Motor neuron (in vitro differentiated cells): ENCODE measurements at regions not wholly inside any gene's neighbourhood (a gene's known extent, or its start where the extent isn't known, plus 50 kb on each side); places are given as distances from the start of the nearest gene placed in this dataset.
A peak's percentile ranks its signal among the peaks of the same experiment; 100 is the strongest.

ENCODE experiments used
- ATAC-seq, 8 experiments: fragments of 200-7000 bp; cut with Tn5 transposase; replicated peaks in 6 of 8; 2 replicates each; pipeline ENCODE4 v1.8.0; 2021; ENCODE audit warnings: mild to moderate bottlenecking in 8 of 8, moderate library complexity in 8 of 8
- H3K27ac ChIP-seq, 2 donors: fragments of 250-450 bp; sonication (Bioruptor Pico); 2 replicates each; pipeline ENCODE4 v1.9.0; 2021; ENCODE audit warnings: antibody characterized with exemption in 2 of 2, mild to moderate bottlenecking in 2 of 2, moderate library complexity in 1 of 2
- H3K4me1 ChIP-seq, 2 donors: fragments of 250-450 bp; sonication (Bioruptor Pico); replicated peaks in 1 of 2; 2 replicates each; pipeline ENCODE4 v1.6.1; 2021; ENCODE audit warnings: antibody characterized with exemption in 2 of 2, mild to moderate bottlenecking in 2 of 2, moderate library complexity in 1 of 2
- H3K4me3 ChIP-seq, 5 donors: fragments of 250-450 bp; sonication (Bioruptor Pico); 2 replicates each; pipeline ENCODE4 v1.9.0; 2021; ENCODE audit warnings: antibody characterized with exemption in 5 of 5, mild to moderate bottlenecking in 5 of 5, moderate library complexity in 4 of 5
- WGBS, 10 experiments: fragments of 450-650 bp; shearing (Covaris generic); methylation state at CpG; one replicate each; pipeline ENCODE4 v1.0.0; 2022; 5-methylcytosine and 5-hydroxymethylcytosine counted together
- in situ Hi-C, 9 experiments: fragments of 400-800 bp; cut with MboI; loops; one replicate each; pipeline ENCODE4 v1.15.0; 2021; ENCODE audit warnings: low sequenced_read_pairs in 9 of 9, low pct_unique_long_range_greater_than_20kb in 2 of 9; ENCODE audit not compliant: unreplicated experiment in 9 of 9

DNA sequence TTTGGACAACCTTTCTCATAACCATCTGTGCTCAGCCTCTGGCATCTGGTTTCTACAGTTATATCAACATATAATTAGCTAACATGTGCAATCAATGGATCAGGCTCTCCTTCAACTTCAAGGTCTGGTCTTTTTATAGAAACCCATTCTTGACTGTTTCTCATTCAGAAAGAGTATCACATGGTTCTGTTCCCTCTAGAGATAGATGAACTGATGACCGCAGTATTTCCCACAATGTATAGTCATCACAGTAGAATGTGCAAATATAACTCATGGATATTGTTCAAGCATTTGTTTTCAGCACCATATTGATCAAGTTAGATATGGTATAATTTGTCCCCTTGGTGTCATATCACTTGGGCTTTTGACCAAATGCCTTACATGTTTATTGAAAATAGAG, 656.2 kb downstream of the FRK start:
- Histone ChIP-seq H3K4me3 (no peak overlapping the region), H3K4me1 (no peaks in the 10 kb centered on the region), H3K27ac (no peak overlapping the region)
- 0 to 100% (median 87%) methylated on average over 1 of the region's 1 CpG; no CpG with 5 or more reads in 4 of the 10 experiments for WGBS, 10 experiments
- no peak for ATAC-seq
- in situ Hi-C loops: no loop called here

DNA sequence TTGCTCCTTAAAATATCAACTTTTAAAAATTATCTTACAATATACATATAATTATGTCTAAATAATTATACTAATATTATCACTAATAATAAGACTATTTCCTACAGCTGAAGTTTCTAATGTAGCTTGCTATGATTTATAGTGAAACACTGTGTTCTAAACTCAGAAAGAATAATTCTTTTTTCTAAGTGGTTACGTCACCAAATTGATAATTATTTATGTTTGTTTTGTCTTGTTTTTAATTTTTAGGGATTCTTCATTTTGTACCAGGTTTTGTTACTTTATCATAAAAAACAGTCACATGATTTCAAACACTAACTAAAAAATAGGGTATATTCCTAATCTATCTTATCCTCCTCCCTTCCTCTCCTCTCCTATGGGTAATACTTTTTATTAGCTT, 662.1 kb downstream of the FRK start:
- WGBS, 10 experiments: 0 to 100% (median 86%) methylated on average over 1 of the region's 1 CpG; no CpG with 5 or more reads in 1 of the 10 experiments
- in situ Hi-C loops: no loop called here

DNA sequence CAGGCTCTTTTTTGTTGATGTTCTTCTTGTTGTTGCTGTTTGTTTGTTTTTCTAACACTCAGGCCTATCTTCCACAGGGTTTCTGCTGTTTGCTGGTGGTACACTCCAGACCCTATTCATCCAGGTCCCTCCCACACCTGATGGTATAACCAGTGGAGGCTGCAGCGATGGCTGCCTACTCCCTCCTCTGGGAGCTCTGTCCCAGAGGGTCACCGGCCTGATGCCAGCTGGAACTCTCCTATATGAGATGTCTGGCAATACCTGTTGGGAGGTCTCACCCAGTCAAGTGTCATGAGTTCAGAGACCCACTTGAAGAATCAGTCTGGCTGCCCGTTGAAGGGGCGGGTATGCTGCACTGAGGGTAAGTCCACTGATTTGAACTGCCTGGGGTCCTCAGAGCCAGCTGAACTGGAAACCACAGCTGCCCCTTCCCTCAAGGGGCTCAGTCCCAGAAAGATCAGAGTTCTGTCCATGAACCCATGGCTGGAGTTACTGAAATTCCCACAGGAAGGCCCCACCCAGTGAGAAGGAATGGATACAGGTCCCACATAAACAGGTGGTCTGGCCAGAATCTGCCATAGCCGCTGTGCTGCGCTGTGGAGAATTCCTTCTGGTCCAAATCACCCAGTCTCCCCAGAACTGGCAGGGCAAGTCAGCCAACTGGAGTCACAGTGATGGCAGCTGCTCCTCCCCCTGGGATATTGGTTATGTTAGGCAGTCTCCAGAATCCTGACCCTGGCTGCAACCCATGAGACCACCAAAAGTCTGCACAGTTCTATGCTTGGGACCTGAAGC, 664.4 kb downstream of the FRK start:
- in situ Hi-C loops: no loop called here
- Histone ChIP-seq H3K4me1 (no peaks in the 10 kb centered on the region), H3K27ac (no peak overlapping the region), H3K4me3 (no peak overlapping the region)
- 15 to 100% (median 87%) methylated on average over 1 to 4 of the region's 6 CpGs; no CpG with 5 or more reads in 3 of the 10 experiments for WGBS, 10 experiments
- ATAC-seq: no peak

More for the DNA sequence above, 662.1 kb downstream of the FRK start:
- Histone ChIP-seq H3K4me3 (no peak overlapping the region), H3K4me1 (no peaks in the 10 kb centered on the region), H3K27ac (no peak overlapping the region)
- ATAC-seq: no peak

DNA sequence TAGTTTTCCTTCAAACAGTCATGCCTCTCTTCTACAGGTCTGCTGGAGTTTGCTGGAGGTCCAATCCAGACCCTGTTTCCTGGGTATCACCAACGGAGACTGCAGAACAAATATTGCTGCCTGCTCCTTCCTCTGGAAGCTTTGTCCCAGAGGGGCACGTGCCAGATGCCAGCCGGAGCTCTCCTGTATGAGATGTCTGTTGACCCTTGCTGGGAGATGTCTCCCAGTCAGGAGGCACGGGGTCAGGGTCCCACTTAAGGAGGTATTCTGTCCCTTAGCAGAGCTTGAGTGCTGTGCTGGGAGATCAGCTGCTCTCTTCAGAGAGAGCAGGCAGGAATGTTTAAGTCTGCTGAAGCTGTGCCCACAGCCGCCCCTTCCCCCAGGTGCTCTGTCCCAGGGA, 666.9 kb downstream of the FRK start:
- WGBS, 10 experiments: 40 to 100% (median 73%) methylated on average over 1 to 4 of the region's 5 CpGs; no CpG with 5 or more reads in 5 of the 10 experiments
- in situ Hi-C loops: no loop called here
- Histone ChIP-seq H3K4me3 (no peak overlapping the region), H3K27ac (no peak overlapping the region), H3K4me1 (no peaks in the 10 kb centered on the region)
- ATAC-seq: no peak

DNA sequence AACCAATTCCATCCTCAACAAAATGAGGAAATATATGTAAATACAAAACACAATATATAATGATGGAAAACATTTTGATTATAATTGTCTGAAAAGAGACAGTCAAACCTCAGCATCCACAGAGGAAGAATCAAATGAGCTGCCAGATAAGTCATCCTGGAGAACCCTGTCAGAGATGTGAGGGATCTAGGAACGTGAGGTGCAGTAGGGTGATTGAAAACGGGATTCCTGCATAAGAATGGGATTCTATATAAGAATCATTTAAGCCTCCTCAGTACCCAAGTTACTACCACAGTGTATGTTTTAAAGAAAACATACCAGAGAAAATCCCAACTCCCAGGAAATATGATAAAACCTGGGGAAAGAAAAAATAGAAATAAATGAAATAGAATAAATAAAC, 690.5 kb downstream of the FRK start:
- H3K4me1 ChIP-seq: no peaks in the 10 kb centered on the region
- 0 to 69% (median 13%) methylated on average over 1 to 2 of the region's 2 CpGs; no CpG with 5 or more reads in 3 of the 10 experiments for WGBS, 10 experiments
- in situ Hi-C loops: no loop called here
- ATAC-seq: no peak
- H3K4me3 ChIP-seq: no peak overlapping the region
- no peak overlapping the region for H3K27ac ChIP-seq

DNA sequence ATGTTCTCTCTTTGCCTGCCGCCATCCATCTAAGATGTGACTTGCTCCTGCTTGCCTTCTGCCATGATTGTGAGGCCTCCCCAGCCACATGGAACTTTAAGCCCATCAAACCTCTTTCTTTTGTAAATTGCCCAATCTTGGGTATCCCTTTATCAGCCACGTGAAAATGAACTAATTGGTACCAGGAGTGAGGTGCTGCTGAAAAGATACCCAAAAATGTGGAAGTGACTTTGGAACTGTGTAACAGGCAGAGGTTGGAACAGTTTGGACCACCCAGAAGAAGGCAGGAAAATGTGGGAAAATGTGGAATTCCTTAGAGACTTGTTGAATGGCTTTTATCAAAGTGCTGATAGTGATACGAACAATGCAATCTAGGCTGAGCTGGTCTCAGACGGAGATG, 694.9 kb downstream of the FRK start:
- 20 to 100% (median 88%) methylated on average over 1 to 4 of the region's 4 CpGs for WGBS, 10 experiments
- in situ Hi-C loops: no loop called here
- H3K4me1 ChIP-seq: no peaks in the 10 kb centered on the region
- ATAC-seq: no peak
- H3K4me3 ChIP-seq: no peak overlapping the region
- H3K27ac ChIP-seq: no peak overlapping the region

DNA sequence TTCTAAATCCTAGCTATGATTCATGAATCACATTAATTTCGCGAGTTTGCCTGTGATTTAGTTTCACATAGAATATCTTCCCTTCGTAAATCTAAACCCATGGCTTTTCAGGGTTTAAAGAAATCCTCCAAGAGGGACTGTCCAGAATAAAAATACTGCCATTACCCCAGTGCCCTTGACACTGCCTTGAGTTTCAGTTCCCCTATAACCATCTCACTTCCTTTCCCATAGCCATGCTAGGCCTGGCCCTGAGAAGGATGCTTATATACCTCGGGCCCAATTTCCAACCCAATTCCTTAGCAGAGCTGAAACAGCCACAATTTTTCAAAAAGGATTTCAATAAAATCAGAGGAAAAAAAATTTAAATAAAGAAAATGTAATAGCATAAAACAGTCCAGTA, 697.3 kb downstream of the FRK start:
- Histone ChIP-seq H3K4me3 (no peak overlapping the region), H3K4me1 (no peaks in the 10 kb centered on the region), H3K27ac (no peak overlapping the region)
- in situ Hi-C loops: no loop called here
- 0 to 96% (median 68%) methylated on average over 1 to 4 of the region's 4 CpGs; no CpG with 5 or more reads in 2 of the 10 experiments for WGBS, 10 experiments
- no peak for ATAC-seq

DNA sequence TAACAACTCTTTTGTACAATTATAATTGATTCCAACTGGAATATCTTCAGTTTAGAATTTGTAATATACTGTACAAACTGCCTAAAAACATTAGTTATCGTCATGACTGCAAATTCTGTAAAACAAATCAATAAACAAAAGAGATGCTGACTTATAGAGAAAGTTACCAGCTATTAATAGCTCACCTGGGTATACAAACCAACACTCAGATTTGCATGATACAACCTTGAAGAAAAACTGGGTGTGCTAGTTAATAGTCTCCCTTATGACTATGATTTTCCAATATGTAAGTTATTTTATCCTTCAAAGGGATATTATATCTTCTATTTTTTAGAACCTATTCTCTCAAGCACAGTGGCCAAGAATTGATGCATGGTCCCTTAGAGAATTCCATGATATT, 698.5 kb downstream of the FRK start:
- H3K27ac ChIP-seq: no peak overlapping the region
- no peak overlapping the region for H3K4me3 ChIP-seq
- no peak for ATAC-seq
- WGBS, 10 experiments: 0 to 100% (median 42%) methylated on average over 1 of the region's 1 CpG; no CpG with 5 or more reads in 4 of the 10 experiments
- in situ Hi-C loops: no loop called here
- H3K4me1 ChIP-seq: no peaks in the 10 kb centered on the region

DNA sequence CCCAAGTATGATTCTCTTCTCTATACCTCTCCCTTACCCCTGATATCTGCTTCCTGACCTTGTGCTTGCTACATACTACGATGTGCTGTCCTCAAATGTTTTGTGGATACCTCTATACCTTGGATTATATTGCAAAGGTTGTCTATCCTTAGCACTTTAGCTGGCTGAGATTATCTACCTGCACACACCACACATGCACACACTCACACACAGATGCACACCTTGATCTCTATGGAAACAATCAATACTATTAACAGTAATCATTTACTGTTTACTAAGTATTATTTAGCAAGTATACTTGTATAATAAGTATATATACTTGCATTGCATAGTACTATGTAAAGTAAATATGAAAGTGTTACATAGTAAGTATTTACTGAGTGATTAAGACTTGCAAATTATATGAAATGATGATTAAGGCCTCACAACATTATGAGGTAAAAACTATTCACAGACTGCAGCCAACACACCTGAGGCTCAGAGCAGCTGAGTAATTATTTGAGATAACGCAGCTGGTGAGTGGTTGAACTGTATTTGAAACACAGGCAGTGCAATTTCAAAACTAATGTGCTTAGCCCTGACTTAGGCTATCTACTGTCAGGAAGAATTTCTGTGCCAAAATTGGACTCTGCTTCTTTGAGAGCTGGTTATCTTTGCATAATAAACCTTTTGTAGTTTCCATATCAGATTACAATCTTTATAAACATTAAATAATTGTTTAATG, 699.9 kb downstream of the FRK start:
- in situ Hi-C loops: no loop called here
- H3K4me1 ChIP-seq: no peaks in the 10 kb centered on the region
- ATAC-seq: no peak
- WGBS, 10 experiments: 0 to 100% (median 83%) methylated on average over 1 to 2 of the region's 2 CpGs; no CpG with 5 or more reads in 1 of the 10 experiments
- H3K27ac ChIP-seq: no peak overlapping the region
- H3K4me3 ChIP-seq: no peak overlapping the region

DNA sequence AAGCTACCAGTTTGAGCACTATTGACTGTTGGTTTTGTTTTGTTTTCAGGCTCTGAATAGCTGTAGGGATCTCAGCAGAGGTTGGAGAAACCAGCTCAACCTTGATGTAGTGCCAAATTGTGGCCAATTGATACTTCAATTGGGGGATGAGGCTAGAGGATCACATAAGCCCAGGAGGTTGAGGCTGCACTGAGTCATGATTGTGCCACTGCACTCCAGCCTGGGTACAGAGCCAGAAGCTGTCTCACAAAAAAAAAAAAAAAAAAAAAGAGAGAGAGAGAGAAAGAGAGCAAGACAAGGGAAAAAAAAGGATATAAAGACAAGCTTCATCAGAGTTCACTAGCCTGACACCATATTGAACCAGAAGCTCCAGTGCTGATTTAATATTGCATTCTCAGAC, 702.1 kb downstream of the FRK start:
- ATAC-seq: no peak
- H3K4me3 ChIP-seq: no peak overlapping the region
- H3K27ac ChIP-seq: no peak overlapping the region
- no peaks in the 10 kb centered on the region for H3K4me1 ChIP-seq
- in situ Hi-C loops: no loop called here

DNA sequence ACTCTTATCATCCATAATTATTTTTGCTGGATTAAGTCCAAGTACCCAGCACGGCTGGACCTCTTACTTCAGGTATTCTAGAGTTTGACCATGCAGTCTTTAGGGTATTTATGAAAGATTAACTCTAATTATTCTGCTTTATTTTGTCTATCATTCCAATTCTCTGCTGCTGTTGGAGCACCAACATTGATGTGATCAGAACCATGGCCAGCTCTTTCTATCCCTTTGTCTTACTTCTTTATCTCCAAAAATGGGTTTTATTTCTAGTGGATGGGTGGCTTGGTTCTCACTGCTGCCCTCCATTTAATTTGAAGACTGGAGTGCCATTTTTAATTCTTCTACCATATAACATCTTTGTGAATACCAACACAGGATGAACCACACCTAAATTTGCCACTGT, 704.3 kb downstream of the FRK start:
- Histone ChIP-seq H3K4me3 (no peak overlapping the region), H3K4me1 (no peaks in the 10 kb centered on the region), H3K27ac (no peak overlapping the region)
- no peak for ATAC-seq
- in situ Hi-C loops: no loop called here
- 0 to 83% (median 20%) methylated on average over 1 of the region's 1 CpG; no CpG with 5 or more reads in 3 of the 10 experiments for WGBS, 10 experiments

DNA sequence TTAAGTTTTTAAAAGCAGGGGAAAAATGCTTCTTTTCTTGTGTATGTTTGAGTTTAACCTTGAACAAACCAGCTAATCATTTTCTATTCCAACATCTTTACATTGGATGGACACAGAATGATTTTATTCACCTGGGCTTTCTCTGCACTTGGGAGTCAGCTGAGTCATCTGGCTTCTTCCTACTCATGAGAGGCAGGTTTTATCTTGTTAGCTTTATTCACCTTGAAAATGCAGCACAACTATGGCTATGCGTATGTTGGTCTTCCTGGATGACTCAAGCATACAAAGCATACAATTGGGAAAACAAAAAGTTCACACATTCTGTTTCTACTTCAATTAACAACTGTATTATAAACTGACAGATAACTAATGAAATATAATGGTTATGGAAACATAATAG, 737.7 kb downstream of the FRK start:
- Histone ChIP-seq H3K27ac (no peak overlapping the region), H3K4me1 (peaks cover 6% of the 10 kb centered on the region in 2 donors), H3K4me3 (no peak overlapping the region)
- in situ Hi-C loops: no loop called here
- no peak for ATAC-seq
- 0 to 100% (median 100%) methylated on average over 1 of the region's 1 CpG; no CpG with 5 or more reads in 5 of the 10 experiments for WGBS, 10 experiments

DNA sequence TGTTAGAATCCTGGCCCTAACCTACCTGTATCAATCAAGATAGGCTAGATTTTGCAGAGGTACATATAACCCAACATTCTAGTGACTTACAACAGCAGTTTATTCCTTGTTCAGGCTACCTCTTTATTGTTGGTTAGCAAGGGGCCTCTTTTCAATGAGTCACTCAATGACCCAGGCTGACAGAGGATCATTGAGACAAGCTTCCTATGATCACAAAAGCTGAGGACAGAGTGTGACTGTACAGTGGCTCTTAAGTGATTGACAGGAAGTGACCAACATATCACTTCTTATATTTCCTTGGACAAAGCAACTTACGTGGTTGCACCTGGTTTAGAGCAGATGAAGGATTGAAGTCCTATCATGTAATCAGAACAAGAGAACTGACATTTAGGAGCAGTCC, 740.9 kb downstream of the FRK start:
- H3K27ac ChIP-seq: no peak overlapping the region
- peak in 1 of 8 experiments; percentile 56 for ATAC-seq
- 0 to 100% (median 62%) methylated on average over 1 of the region's 1 CpG; no CpG with 5 or more reads in 4 of the 10 experiments for WGBS, 10 experiments
- H3K4me1 ChIP-seq: peaks cover 5 to 6% of the 10 kb centered on the region in 2 donors
- no peak overlapping the region for H3K4me3 ChIP-seq
- in situ Hi-C loops: no loop called here
